ENCODE measurements at regions not wholly inside any gene's neighbourhood (a gene's known extent, or its start where the extent isn't known, plus 50 kb on each side); places are given as distances from the start of the nearest gene placed in this dataset.

- Histone ChIP-seq H3K36me3 (no peaks in the 10 kb centered on the region), H3K27me3 (no peaks in the 10 kb centered on the region), H3K27ac (no peak overlapping the region), H3K9me3 (no peaks in the 10 kb centered on the region), H3K4me3 (no peak overlapping the region), H3K4me1 (no peaks in the 10 kb centered on the region)
- 82% methylated on average over 19 of the region's 19 CpGs; no CpG with 5 or more reads in 1 of the 2 donors for WGBS, 2 donors (ENCODE audit: low coverage in 1 of 2)
- intact Hi-C loops (cut with DNase I; ENCODE audit: low total_unique reads) (no loop called here), in situ Hi-C loops (cut with MboI; ENCODE audit: low pct_ligation_motif_present in 1 of 4, low pct_unique_long_range_greater_than_20kb in 1 of 4, low sequenced_read_pairs in 3 of 4) (loop anchor here in 1 of 4 donors (10.0 kb wide), 1 partner anchor 198 kb away; no protein-coding TSS in a partner anchor)
- no peak for DNase-seq
- no peak for TF ChIP-seq CTCF (IDR thresholded peaks at IDR 0.05)
- TF ChIP-seq POLR2A (IDR thresholded peaks at IDR 0.05), result no peak
- no peak for TF ChIP-seq EP300 (IDR thresholded peaks at IDR 0.05; ENCODE audit: low read depth)
- no peak for TF ChIP-seq POLR2AphosphoS5 (IDR thresholded peaks at IDR 0.05)
These were observed 118.7 kb downstream of the IER5 start for GRCh38 chr1:181206979-181207790.

DNA sequence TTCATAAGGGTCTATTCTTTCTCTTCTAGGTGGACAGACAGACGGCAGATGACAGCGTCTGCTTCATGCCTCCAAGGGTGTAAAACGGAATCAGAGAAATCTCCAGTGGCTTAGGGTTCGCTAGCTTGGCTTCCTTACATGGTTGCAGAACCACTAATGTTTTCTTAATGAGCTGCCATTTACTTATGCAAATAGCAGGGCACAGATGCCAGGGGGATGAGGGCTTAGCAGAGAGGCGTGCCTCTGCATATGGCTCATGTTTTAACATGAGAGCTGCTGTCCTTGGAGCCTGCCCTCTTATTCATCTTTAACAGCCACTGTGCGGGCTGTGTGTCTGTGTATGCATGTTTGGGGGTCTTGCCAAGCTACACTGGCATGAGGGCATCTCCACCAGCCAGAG lies 119.6 kb downstream of the IER5 start:
- Histone ChIP-seq H3K36me3 (no peaks in the 10 kb centered on the region), H3K4me1 (no peaks in the 10 kb centered on the region), H3K27me3 (no peaks in the 10 kb centered on the region), H3K27ac (no peak overlapping the region), H3K9me3 (no peaks in the 10 kb centered on the region), H3K4me3 (no peak overlapping the region)
- in situ Hi-C loops (cut with MboI; ENCODE audit: low pct_ligation_motif_present in 1 of 4, low pct_unique_long_range_greater_than_20kb in 1 of 4, low sequenced_read_pairs in 3 of 4), result loop anchor here in 1 of 4 donors (10.0 kb wide), 1 partner anchor 197 kb away; no protein-coding TSS in a partner anchor
- intact Hi-C loops (cut with DNase I; ENCODE audit: low total_unique reads), result no loop called here
- WGBS, 2 donors (ENCODE audit: low coverage in 1 of 2), result 76 to 100% methylated on average over 2 to 6 of the region's 6 CpGs
- no peak for TF ChIP-seq POLR2AphosphoS5 (IDR thresholded peaks at IDR 0.05)
- no peak for TF ChIP-seq EP300 (IDR thresholded peaks at IDR 0.05; ENCODE audit: low read depth)
- TF ChIP-seq POLR2A (IDR thresholded peaks at IDR 0.05), result no peak
- TF ChIP-seq CTCF (IDR thresholded peaks at IDR 0.05), result no peak
- DNase-seq, result no peak

DNA sequence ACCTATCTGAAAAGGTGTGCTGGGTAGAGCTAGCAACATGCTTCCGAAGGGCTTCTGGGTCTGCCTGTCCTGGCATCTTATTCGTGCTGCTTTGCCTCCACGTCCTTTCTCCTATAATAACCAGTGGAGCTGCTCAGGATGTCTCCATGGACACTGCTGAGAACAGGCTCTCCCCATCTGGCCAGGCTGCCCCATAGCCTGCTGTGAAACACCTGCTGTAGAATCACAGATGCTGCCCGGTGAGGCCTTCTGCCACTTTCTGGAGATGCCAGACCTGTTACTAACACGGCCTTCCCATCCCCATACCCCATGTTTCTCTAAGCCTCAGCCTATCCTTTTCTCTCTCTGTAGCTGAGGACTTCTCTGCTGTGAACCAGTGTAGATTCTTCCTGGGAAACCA lies 120.5 kb downstream of the IER5 start:
- DNase-seq, result no peak
- Histone ChIP-seq H3K27me3 (no peaks in the 10 kb centered on the region), H3K9me3 (no peaks in the 10 kb centered on the region), H3K27ac (no peak overlapping the region), H3K4me1 (no peaks in the 10 kb centered on the region), H3K4me3 (no peak overlapping the region), H3K36me3 (no peaks in the 10 kb centered on the region)
- TF ChIP-seq CTCF (IDR thresholded peaks at IDR 0.05), result no peak
- WGBS, 2 donors (ENCODE audit: low coverage in 1 of 2), result 83% methylated on average over 5 of the region's 5 CpGs; no CpG with 5 or more reads in 1 of the 2 donors
- intact Hi-C loops (cut with DNase I; ENCODE audit: low total_unique reads), result no loop called here
- in situ Hi-C loops (cut with MboI; ENCODE audit: low pct_ligation_motif_present in 1 of 4, low pct_unique_long_range_greater_than_20kb in 1 of 4, low sequenced_read_pairs in 3 of 4), result loop anchor here in 1 of 4 donors (10.0 kb wide), 1 partner anchor 196 kb away; no protein-coding TSS in a partner anchor

- intact Hi-C loops (cut with DNase I; ENCODE audit: low total_unique reads), result no loop called here
- in situ Hi-C loops (cut with MboI; ENCODE audit: low pct_ligation_motif_present in 1 of 4, low pct_unique_long_range_greater_than_20kb in 1 of 4, low sequenced_read_pairs in 3 of 4), result no loop called here
- WGBS, 2 donors (ENCODE audit: low coverage in 1 of 2), result 43 to 66% methylated on average over 2 to 3 of the region's 3 CpGs
These were observed 124.6 kb downstream of the IER5 start for GRCh38 chr1:181213056-181213455.

More at GRCh38 chr1:181213056-181213455, 124.6 kb downstream of the IER5 start:
- no peak overlapping the region for H3K4me3 ChIP-seq
- H3K27me3 ChIP-seq, result no peaks in the 10 kb centered on the region
- DNase-seq, result no peak
- TF ChIP-seq POLR2A (IDR thresholded peaks at IDR 0.05) (no peak), CTCF (IDR thresholded peaks at IDR 0.05) (no peak), EP300 (IDR thresholded peaks at IDR 0.05; ENCODE audit: low read depth) (no peak), POLR2AphosphoS5 (IDR thresholded peaks at IDR 0.05) (no peak)
- no peak overlapping the region for H3K27ac ChIP-seq
- no peaks in the 10 kb centered on the region for H3K9me3 ChIP-seq
- no peaks in the 10 kb centered on the region for H3K4me1 ChIP-seq
- H3K36me3 ChIP-seq, result no peaks in the 10 kb centered on the region
